K562 (cell line): ENCODE measurements at regions not wholly inside any gene's neighbourhood (a gene's known extent, or its start where the extent isn't known, plus 50 kb on each side); places are given as distances from the start of the nearest gene placed in this dataset.

Experiments used
- GTF2A2 ChIP-seq: IDR thresholded peaks from 2 replicates; pipeline ENCODE4 v1.6.1; 2016; ENCODE audit warnings: mild to moderate bottlenecking, missing genetic modification characterization, missing compliant biosample characterization
- HSF4 ChIP-seq: fragments of 250-450 bp; sonication (Bioruptor Pico); IDR thresholded peaks from 2 replicates; pipeline ENCODE4 v2.1.2; 2022; ENCODE audit warnings: mild to moderate bottlenecking, moderate library complexity, borderline replicate concordance
- MYC ChIP-seq, 2 experiments: fragments of 250-450 bp in 1 of 2; sonication (Bioruptor Pico) in 1 of 2; IDR thresholded peaks; 2 replicates each; pipeline versions ENCODE4 v1.5.1 to v1.6.1; 2012 to 2021; ENCODE audit warnings: low read depth in 2 of 2, borderline replicate concordance in 1 of 2, improper control_type of control experiment in 1 of 2, low read length in 1 of 2, mild to moderate bottlenecking in 1 of 2, moderate library complexity in 1 of 2
- NR4A1 ChIP-seq, 2 experiments: fragments of 250-450 bp in 1 of 2; fragments of 450-650 bp in 1 of 2; sonication (Bioruptor Pico) in 1 of 2; IDR thresholded peaks; 2 replicates each; pipeline versions ENCODE4 v1.4.0 to v1.6.1; 2016 to 2020; ENCODE audit warnings: mild to moderate bottlenecking in 2 of 2, missing compliant biosample characterization in 1 of 2, missing genetic modification characterization in 1 of 2, moderate library complexity in 1 of 2
- PHF20 ChIP-seq: fragments of 450-650 bp; IDR thresholded peaks from 2 replicates; pipeline ENCODE4 v1.6.1; 2018; ENCODE audit not compliant: partially characterized antibody
- PTBP1 ChIP-seq: fragments of 200-400 bp; formaldehyde crosslinking; IDR thresholded peaks from 2 replicates; pipeline ENCODE4 v1.6.1; 2017; ENCODE audit warnings: low read depth, low read length
- RBM25 ChIP-seq: fragments of 200-400 bp; formaldehyde crosslinking; IDR thresholded peaks from 2 replicates; pipeline ENCODE4 v1.6.1; 2018; ENCODE audit warnings: low read length, low read depth, moderate library complexity; ENCODE audit not compliant: severe bottlenecking
- RCOR1 ChIP-seq, 2 experiments: IDR thresholded peaks; 2 replicates each; pipeline ENCODE4 v1.6.1; 2012; ENCODE audit warnings: low read depth in 2 of 2, low read length in 2 of 2, borderline replicate concordance in 1 of 2, improper control_type of control experiment in 1 of 2
- SRSF3 ChIP-seq: fragments of 200-400 bp; formaldehyde crosslinking; IDR thresholded peaks from 2 replicates; pipeline ENCODE4 v1.6.1; 2016; ENCODE audit warnings: mild to moderate bottlenecking, low read length, moderate library complexity; ENCODE audit not compliant: insufficient read depth
- XRCC5 ChIP-seq: fragments of 200-400 bp; formaldehyde crosslinking; IDR thresholded peaks from 2 replicates; pipeline ENCODE4 v1.6.1; 2017; ENCODE audit warnings: low read depth, mild to moderate bottlenecking, low read length
- TF ChIP-seq, protein P1 (sequence below): fragments of 250-450 bp; sonication (Bioruptor Pico); IDR thresholded peaks from 2 replicates; pipeline ENCODE4 v1.4.0; 2020; ENCODE audit warnings: mild to moderate bottlenecking, moderate library complexity
- TF ChIP-seq, protein P2 (sequence below): fragments of 250-450 bp; sonication (Bioruptor Pico); IDR thresholded peaks from 2 replicates; pipeline ENCODE4 v1.5.0; 2021
- TF ChIP-seq, protein P3 (sequence below): fragments of 450-650 bp; IDR thresholded peaks from 2 replicates; pipeline ENCODE4 v1.6.1; 2016; ENCODE audit warnings: missing biosample characterization, missing genetic modification characterization
- TF ChIP-seq, protein P4 (sequence below), 2 experiments: fragments of 450-650 bp; IDR thresholded peaks; 2 replicates each; pipeline ENCODE4 v1.6.1; 2018; ENCODE audit warnings: mild to moderate bottlenecking in 2 of 2, low read depth in 1 of 2; ENCODE audit not compliant: partially characterized antibody in 2 of 2

DNA sequence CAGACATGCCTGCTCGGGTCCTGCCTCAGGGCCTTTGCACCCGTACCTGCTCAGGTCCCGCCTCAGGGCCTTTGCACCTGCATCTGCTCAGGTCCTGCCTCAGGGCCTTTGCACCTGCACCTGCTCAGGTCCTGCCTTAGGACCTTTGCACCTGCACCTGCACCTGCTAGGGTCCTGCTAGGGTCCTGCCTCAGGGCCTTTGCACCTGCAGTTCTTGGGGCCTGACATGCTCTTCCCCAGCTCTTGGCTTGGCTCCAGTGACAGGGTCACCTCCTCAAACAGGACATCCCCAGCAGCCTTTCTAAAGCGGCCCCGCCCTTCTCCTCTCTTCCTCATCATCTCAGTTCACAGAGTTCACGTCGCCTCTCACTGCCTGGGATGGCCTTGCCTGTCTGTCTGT is 54.9 kb upstream of the NCOR2 start (continued):
- TF ChIP-seq, protein P1, sequence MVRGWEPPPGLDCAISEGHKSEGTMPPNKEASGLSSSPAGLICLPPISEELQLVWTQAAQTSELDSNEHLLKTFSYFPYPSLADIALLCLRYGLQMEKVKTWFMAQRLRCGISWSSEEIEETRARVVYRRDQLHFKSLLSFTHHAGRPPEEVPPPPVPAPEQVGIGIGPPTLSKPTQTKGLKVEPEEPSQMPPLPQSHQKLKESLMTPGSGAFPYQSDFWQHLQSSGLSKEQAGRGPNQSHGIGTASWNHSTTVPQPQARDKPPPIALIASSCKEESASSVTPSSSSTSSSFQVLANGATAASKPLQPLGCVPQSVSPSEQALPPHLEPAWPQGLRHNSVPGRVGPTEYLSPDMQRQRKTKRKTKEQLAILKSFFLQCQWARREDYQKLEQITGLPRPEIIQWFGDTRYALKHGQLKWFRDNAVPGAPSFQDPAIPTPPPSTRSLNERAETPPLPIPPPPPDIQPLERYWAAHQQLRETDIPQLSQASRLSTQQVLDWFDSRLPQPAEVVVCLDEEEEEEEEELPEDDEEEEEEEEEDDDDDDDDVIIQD (CRISPR knock-in tag), result no peak
- TF ChIP-seq, protein P2, sequence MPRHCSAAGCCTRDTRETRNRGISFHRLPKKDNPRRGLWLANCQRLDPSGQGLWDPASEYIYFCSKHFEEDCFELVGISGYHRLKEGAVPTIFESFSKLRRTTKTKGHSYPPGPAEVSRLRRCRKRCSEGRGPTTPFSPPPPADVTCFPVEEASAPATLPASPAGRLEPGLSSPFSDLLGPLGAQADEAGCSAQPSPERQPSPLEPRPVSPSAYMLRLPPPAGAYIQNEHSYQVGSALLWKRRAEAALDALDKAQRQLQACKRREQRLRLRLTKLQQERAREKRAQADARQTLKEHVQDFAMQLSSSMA, result no peak
- TF ChIP-seq, protein P3, sequence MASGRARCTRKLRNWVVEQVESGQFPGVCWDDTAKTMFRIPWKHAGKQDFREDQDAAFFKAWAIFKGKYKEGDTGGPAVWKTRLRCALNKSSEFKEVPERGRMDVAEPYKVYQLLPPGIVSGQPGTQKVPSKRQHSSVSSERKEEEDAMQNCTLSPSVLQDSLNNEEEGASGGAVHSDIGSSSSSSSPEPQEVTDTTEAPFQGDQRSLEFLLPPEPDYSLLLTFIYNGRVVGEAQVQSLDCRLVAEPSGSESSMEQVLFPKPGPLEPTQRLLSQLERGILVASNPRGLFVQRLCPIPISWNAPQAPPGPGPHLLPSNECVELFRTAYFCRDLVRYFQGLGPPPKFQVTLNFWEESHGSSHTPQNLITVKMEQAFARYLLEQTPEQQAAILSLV (tag), result no peak
- TF ChIP-seq XRCC5 (no peak), MYC (IDR thresholded peaks at IDR 0.05; ENCODE audit: low read depth, low read length) (no peak), MYC (CRISPR knock-in tag; IDR thresholded peaks at IDR 0.05; ENCODE audit: borderline replicate concordance, low read depth) (no peak), SRSF3 (no peak), PHF20 (no peak), RBM25 (peak; percentile 88), HSF4 (CRISPR knock-in tag) (no peak), PTBP1 (peak; percentile 81; the same call in 1 of the 2 replicates), GTF2A2 (tag) (no peak), NR4A1 (CRISPR knock-in tag; IDR thresholded peaks at IDR 0.05) (no peak), NR4A1 (tag; IDR thresholded peaks at IDR 0.05) (no peak), RCOR1 (IDR thresholded peaks at IDR 0.05; ENCODE audit: borderline replicate concordance in 1 of 2, low read depth in 2 of 2, low read length in 2 of 2) (0 out of 4 replicates have a peak, but pooled peaks of 1 of the 2 experiments have one; percentile 32)
- TF ChIP-seq, protein P4, sequence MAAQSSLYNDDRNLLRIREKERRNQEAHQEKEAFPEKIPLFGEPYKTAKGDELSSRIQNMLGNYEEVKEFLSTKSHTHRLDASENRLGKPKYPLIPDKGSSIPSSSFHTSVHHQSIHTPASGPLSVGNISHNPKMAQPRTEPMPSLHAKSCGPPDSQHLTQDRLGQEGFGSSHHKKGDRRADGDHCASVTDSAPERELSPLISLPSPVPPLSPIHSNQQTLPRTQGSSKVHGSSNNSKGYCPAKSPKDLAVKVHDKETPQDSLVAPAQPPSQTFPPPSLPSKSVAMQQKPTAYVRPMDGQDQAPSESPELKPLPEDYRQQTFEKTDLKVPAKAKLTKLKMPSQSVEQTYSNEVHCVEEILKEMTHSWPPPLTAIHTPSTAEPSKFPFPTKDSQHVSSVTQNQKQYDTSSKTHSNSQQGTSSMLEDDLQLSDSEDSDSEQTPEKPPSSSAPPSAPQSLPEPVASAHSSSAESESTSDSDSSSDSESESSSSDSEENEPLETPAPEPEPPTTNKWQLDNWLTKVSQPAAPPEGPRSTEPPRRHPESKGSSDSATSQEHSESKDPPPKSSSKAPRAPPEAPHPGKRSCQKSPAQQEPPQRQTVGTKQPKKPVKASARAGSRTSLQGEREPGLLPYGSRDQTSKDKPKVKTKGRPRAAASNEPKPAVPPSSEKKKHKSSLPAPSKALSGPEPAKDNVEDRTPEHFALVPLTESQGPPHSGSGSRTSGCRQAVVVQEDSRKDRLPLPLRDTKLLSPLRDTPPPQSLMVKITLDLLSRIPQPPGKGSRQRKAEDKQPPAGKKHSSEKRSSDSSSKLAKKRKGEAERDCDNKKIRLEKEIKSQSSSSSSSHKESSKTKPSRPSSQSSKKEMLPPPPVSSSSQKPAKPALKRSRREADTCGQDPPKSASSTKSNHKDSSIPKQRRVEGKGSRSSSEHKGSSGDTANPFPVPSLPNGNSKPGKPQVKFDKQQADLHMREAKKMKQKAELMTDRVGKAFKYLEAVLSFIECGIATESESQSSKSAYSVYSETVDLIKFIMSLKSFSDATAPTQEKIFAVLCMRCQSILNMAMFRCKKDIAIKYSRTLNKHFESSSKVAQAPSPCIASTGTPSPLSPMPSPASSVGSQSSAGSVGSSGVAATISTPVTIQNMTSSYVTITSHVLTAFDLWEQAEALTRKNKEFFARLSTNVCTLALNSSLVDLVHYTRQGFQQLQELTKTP (IDR thresholded peaks at IDR 0.05; ENCODE audit: low read depth in 1 of 2, partially characterized antibody in 2 of 2), result no peak
